ENCODE measurements at regions not wholly inside any gene's neighbourhood (a gene's known extent, or its start where the extent isn't known, plus 50 kb on each side); places are given as distances from the start of the nearest gene placed in this dataset.

DNA sequence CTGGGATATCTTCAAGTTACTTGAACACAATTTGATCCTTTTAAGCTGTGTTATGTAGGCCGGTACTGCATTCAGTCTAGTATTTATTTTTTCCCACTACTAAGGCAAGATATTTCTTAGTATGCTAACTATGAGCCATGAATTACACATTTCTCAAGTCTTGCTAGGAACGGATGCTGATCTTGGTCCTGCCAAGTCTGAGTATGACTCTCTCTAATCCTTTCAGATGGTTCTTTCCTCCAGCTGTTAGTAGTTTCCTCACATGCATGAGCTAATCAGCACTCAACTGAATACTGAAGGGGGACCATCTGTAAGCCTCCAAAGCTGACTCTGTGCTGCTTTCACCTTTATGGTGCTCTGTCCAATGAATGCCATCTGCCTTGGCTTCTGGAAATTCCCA lies 460.3 kb downstream of the KCTD12 start:
- Histone ChIP-seq H3K4me1 (replicated peaks in 1 of 4; ENCODE audit: control insufficient read depth in 3 of 4, insufficient read depth in 4 of 4, low read length in 3 of 4) (no peaks in the 10 kb centered on the region), H3K27ac (ENCODE audit: low read depth, low read length) (no peak overlapping the region), H2BK120ac (replicated peaks; ENCODE audit: low read depth, low read length) (no peak overlapping the region), H2BK15ac (ENCODE audit: low read length) (no peak overlapping the region), H3K4me3 (ENCODE audit: extremely low read depth in 1 of 4, insufficient read depth in 2 of 4, low read depth in 3 of 4, low read length in 4 of 4) (no peak overlapping the region), H3K23ac (ENCODE audit: insufficient read length) (no peak overlapping the region), H3K9me3 (ENCODE audit: insufficient read depth in 2 of 2, low read depth in 1 of 2, low read length in 1 of 2) (no peaks in the 10 kb centered on the region), H3K9ac (replicated peaks in 1 of 4; ENCODE audit: extremely low read depth in 1 of 4, low read depth in 3 of 4, low read length in 3 of 4) (no peak overlapping the region), H2AFZ (ENCODE audit: low read length) (no peak overlapping the region), H2BK5ac (ENCODE audit: low read depth, low read length) (no peak overlapping the region), H3K79me1 (ENCODE audit: low read depth, low read length) (no peaks in the 10 kb centered on the region), H3K14ac (ENCODE audit: insufficient read length) (no peak overlapping the region), H3K27me3 (replicated peaks in 1 of 4; ENCODE audit: control insufficient read depth in 3 of 4, extremely low read depth in 1 of 4, insufficient read depth in 3 of 4, low read length in 3 of 4) (no peaks in the 10 kb centered on the region), H3K4ac (replicated peaks; ENCODE audit: insufficient read length, low read depth, low read length) (no peak overlapping the region), H4K8ac (ENCODE audit: extremely low read depth, insufficient read depth, low read length) (no peak overlapping the region), H3K4me2 (ENCODE audit: insufficient read depth in 1 of 2, low read depth in 2 of 2, low read length in 2 of 2) (no peak overlapping the region), H3K18ac (ENCODE audit: extremely low read depth, low read length) (no peak overlapping the region), H3K36me3 (ENCODE audit: control insufficient read depth in 2 of 4, insufficient read depth in 4 of 4, low read length in 3 of 4) (no peaks in the 10 kb centered on the region), H4K91ac (replicated peaks; ENCODE audit: insufficient read length, low read length) (no peak overlapping the region), H2AK5ac (ENCODE audit: low read depth, low read length) (no peak overlapping the region), H4K20me1 (replicated peaks in 1 of 2; ENCODE audit: control insufficient read depth in 1 of 2, insufficient read depth in 2 of 2, low read length in 2 of 2) (no peaks in the 10 kb centered on the region), H3K23me2 (ENCODE audit: low read depth, low read length) (no peaks in the 10 kb centered on the region), H2BK20ac (ENCODE audit: low read length) (no peak overlapping the region), H2BK12ac (ENCODE audit: low read depth, low read length) (no peak overlapping the region), H3K79me2 (ENCODE audit: control insufficient read depth in 1 of 2, insufficient read depth in 2 of 2, low read length in 2 of 2) (no peaks in the 10 kb centered on the region), H4K5ac (ENCODE audit: insufficient read length, low read depth, low read length) (no peak overlapping the region), H3K56ac (replicated peaks; ENCODE audit: insufficient read length, low read depth, low read length) (no peak overlapping the region)
- WGBS, 2 experiments (ENCODE audit: extremely low coverage in 1 of 2, insufficient coverage in 1 of 2, insufficient read length in 1 of 2, insufficient replicate concordance in 2 of 2, low coverage in 1 of 2, low lambda C conversion rate in 2 of 2, missing lambda C conversion rate in 1 of 2) = 89% methylated on average over 2 of the region's 2 CpGs; no CpG with 5 or more reads in 1 of the 2 experiments
- FAIRE-seq (no peak), DNase-seq (ENCODE audit: low read depth in 1 of 2, low spot score in 2 of 2) (no peak)
- ChIA-PET CTCF (ENCODE audit: partially characterized antibody) (interaction anchor here (1.1 to 1.5 kb wide), 3 partner anchors 24 to 478 kb away, joined by 3 to 4 read pairs (median 3); no protein-coding TSS in a partner anchor), POLR2A (ENCODE audit: partially characterized antibody) (no interaction called here)
- no peak for TF ChIP-seq TCF12 (IDR thresholded peaks at IDR 0.05; ENCODE audit: low read depth, low read length)
- TF ChIP-seq, protein P1, sequence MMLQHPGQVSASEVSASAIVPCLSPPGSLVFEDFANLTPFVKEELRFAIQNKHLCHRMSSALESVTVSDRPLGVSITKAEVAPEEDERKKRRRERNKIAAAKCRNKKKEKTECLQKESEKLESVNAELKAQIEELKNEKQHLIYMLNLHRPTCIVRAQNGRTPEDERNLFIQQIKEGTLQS (IDR thresholded peaks at IDR 0.05; ENCODE audit: insufficient read depth, low read depth, low read length) = no peak
- no peak for TF ChIP-seq TAF7 (optimal IDR thresholded peaks at IDR 0.05; ENCODE audit: borderline replicate concordance, low read depth, low read length)
- no peak for TF ChIP-seq ZNF274 (IDR thresholded peaks at IDR 0.05; ENCODE audit: borderline replicate concordance, extremely low read depth, low read length)
- no peak for TF ChIP-seq BACH1 (IDR thresholded peaks at IDR 0.05; ENCODE audit: low read length)
- no peak for TF ChIP-seq JUN (IDR thresholded peaks at IDR 0.05; ENCODE audit: low read depth, low read length)
- TF ChIP-seq, protein P2, sequence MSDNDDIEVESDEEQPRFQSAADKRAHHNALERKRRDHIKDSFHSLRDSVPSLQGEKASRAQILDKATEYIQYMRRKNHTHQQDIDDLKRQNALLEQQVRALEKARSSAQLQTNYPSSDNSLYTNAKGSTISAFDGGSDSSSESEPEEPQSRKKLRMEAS (IDR thresholded peaks at IDR 0.05) = no peak
- no peak for TF ChIP-seq SIN3A (conservative IDR thresholded peaks at IDR 0.05 in 1 of 2, IDR thresholded peaks at IDR 0.05 in 1 of 2; ENCODE audit: low read depth in 1 of 2, low read length in 2 of 2)
- no peak for TF ChIP-seq KDM1A (IDR thresholded peaks at IDR 0.05; ENCODE audit: borderline replicate concordance, low read length)
- no peak for TF ChIP-seq HDAC6 (IDR thresholded peaks at IDR 0.05; ENCODE audit: low read depth, low read length)
- no peak for TF ChIP-seq SIX5 (IDR thresholded peaks at IDR 0.05; ENCODE audit: low read depth, low read length)

All from H1 (cell line).